ENCODE measurements at regions not wholly inside any gene's neighbourhood (a gene's known extent, or its start where the extent isn't known, plus 50 kb on each side); places are given as distances from the start of the nearest gene placed in this dataset.

DNA sequence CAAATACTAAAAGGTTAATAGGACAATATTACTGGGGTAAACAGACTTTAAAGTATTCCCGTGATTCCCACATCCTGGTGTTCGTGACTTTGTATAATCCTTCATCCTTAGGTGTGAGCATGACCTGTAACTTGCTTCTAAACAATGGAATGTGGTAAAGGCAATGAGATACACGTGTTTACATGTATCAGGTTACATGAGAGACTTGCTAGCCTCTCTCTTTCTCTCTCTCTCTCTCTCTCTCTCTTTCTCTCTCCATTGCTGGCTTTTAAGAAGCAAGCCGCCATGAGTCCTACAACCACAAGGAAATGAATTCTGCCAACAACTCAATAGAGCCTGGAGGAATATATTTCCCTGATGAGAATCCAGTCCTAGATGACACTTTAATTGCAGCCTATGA is 83.9 kb upstream of the LGSN start:
- TF ChIP-seq, protein P1, sequence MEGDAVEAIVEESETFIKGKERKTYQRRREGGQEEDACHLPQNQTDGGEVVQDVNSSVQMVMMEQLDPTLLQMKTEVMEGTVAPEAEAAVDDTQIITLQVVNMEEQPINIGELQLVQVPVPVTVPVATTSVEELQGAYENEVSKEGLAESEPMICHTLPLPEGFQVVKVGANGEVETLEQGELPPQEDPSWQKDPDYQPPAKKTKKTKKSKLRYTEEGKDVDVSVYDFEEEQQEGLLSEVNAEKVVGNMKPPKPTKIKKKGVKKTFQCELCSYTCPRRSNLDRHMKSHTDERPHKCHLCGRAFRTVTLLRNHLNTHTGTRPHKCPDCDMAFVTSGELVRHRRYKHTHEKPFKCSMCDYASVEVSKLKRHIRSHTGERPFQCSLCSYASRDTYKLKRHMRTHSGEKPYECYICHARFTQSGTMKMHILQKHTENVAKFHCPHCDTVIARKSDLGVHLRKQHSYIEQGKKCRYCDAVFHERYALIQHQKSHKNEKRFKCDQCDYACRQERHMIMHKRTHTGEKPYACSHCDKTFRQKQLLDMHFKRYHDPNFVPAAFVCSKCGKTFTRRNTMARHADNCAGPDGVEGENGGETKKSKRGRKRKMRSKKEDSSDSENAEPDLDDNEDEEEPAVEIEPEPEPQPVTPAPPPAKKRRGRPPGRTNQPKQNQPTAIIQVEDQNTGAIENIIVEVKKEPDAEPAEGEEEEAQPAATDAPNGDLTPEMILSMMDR (IDR thresholded peaks at IDR 0.05) = no peak
- TF ChIP-seq ZFX (IDR thresholded peaks at IDR 0.05; ENCODE audit: borderline replicate concordance) = no peak
